ENCODE measurements at regions not wholly inside any gene's neighbourhood (a gene's known extent, or its start where the extent isn't known, plus 50 kb on each side); places are given as distances from the start of the nearest gene placed in this dataset.
"Not testable (repeated sequence)": the region's sequence is repeated elsewhere in the genome, so short reads cannot be mapped to it uniquely, and the experiment has no call there.

- H3K4me3 Mint-ChIP-seq: no peak overlapping the region
- H3K36me3 Mint-ChIP-seq (ENCODE audit: low read depth): no peaks in the 10 kb centered on the region
- no peak for DNase-seq
- H3K27ac Mint-ChIP-seq: no peak overlapping the region
- H3K4me1 Mint-ChIP-seq: no peaks in the 10 kb centered on the region
- POLR2A ChIA-PET: no interaction called here
- CTCF ChIA-PET: interaction anchor here (0.6 kb wide), 1 partner anchor 48 kb away, joined by 3 read pairs; no protein-coding TSS in a partner anchor
- H3K27me3 Mint-ChIP-seq: no peaks in the 10 kb centered on the region
- H3K9me3 Mint-ChIP-seq: peaks cover 4% of the 10 kb centered on the region
Observed at GRCh38 chr6:84635081-84635761, 129.2 kb downstream of the TBX18 start.

GRCh38 chr6:84633771-84634170 lies 130.6 kb downstream of the TBX18 start:
- DNase-seq: no peak
- Mint-ChIP-seq H3K27ac (no peak overlapping the region), H3K27me3 (no peaks in the 10 kb centered on the region), H3K9me3 (peaks cover 4% of the 10 kb centered on the region), H3K4me3 (no peak overlapping the region), H3K36me3 (ENCODE audit: low read depth) (no peaks in the 10 kb centered on the region), H3K4me1 (no peaks in the 10 kb centered on the region)
- ChIA-PET CTCF (no interaction called here), POLR2A (no interaction called here)

- not testable (repeated sequence) for H3K36me3 Mint-ChIP-seq (ENCODE audit: low read depth)
Observed at GRCh38 chr6:84626527-84626926, 137.9 kb downstream of the TBX18 start.

GRCh38 chr6:84625506-84625905 lies 138.9 kb downstream of the TBX18 start:
- H3K9me3 Mint-ChIP-seq: peaks cover under 1% of the 10 kb centered on the region
- no peaks in the 10 kb centered on the region for H3K4me1 Mint-ChIP-seq
- POLR2A ChIA-PET: no interaction called here
- H3K36me3 Mint-ChIP-seq (ENCODE audit: low read depth): no peaks in the 10 kb centered on the region
- no peaks in the 10 kb centered on the region for H3K27me3 Mint-ChIP-seq
- CTCF ChIA-PET: no interaction called here
- no peak overlapping the region for H3K27ac Mint-ChIP-seq
- no peak overlapping the region for H3K4me3 Mint-ChIP-seq
- no peak for DNase-seq

More at GRCh38 chr6:84626527-84626926, 137.9 kb downstream of the TBX18 start:
- H3K27me3 Mint-ChIP-seq, H3K4me3 Mint-ChIP-seq, H3K27ac Mint-ChIP-seq, DNase-seq, CTCF ChIA-PET, POLR2A ChIA-PET, H3K9me3 Mint-ChIP-seq, H3K4me1 Mint-ChIP-seq: not testable (repeated sequence)

GRCh38 chr6:84623956-84624680 lies 140.3 kb downstream of the TBX18 start:
- Mint-ChIP-seq H3K36me3 (ENCODE audit: low read depth) (no peaks in the 10 kb centered on the region), H3K27me3 (no peaks in the 10 kb centered on the region), H3K4me1 (no peaks in the 10 kb centered on the region), H3K27ac (no peak overlapping the region), H3K9me3 (peaks cover 2% of the 10 kb centered on the region), H3K4me3 (no peak overlapping the region)
- ChIA-PET CTCF (no interaction called here), POLR2A (no interaction called here)
- DNase-seq: no peak

GRCh38 chr6:84618836-84619235 lies 145.6 kb downstream of the TBX18 start:
- no peak overlapping the region for H3K4me3 Mint-ChIP-seq
- no peaks in the 10 kb centered on the region for H3K36me3 Mint-ChIP-seq (ENCODE audit: low read depth)
- DNase-seq: no peak
- H3K4me1 Mint-ChIP-seq: no peaks in the 10 kb centered on the region
- no peak overlapping the region for H3K27ac Mint-ChIP-seq
- CTCF ChIA-PET: no interaction called here
- peaks cover 2% of the 10 kb centered on the region for H3K9me3 Mint-ChIP-seq
- POLR2A ChIA-PET: no interaction called here
- H3K27me3 Mint-ChIP-seq: no peaks in the 10 kb centered on the region

GRCh38 chr6:84618046-84618752 lies 146.2 kb downstream of the TBX18 start:
- Mint-ChIP-seq H3K36me3 (ENCODE audit: low read depth) (no peaks in the 10 kb centered on the region), H3K27me3 (no peaks in the 10 kb centered on the region), H3K4me3 (no peak overlapping the region), H3K27ac (no peak overlapping the region), H3K4me1 (no peaks in the 10 kb centered on the region), H3K9me3 (peaks cover 2% of the 10 kb centered on the region)
- ChIA-PET POLR2A (no interaction called here), CTCF (no interaction called here)
- DNase-seq: no peak

GRCh38 chr6:84615987-84616386 lies 148.4 kb downstream of the TBX18 start:
- DNase-seq: no peak
- Mint-ChIP-seq H3K36me3 (ENCODE audit: low read depth) (no peaks in the 10 kb centered on the region), H3K4me3 (no peak overlapping the region), H3K9me3 (peaks cover 2% of the 10 kb centered on the region), H3K4me1 (no peaks in the 10 kb centered on the region), H3K27me3 (no peaks in the 10 kb centered on the region), H3K27ac (no peak overlapping the region)
- ChIA-PET POLR2A (no interaction called here), CTCF (no interaction called here)

- DNase-seq: no peak
- Mint-ChIP-seq H3K27ac (no peak overlapping the region), H3K4me1 (no peaks in the 10 kb centered on the region), H3K4me3 (no peak overlapping the region), H3K27me3 (no peaks in the 10 kb centered on the region), H3K36me3 (ENCODE audit: low read depth) (no peaks in the 10 kb centered on the region), H3K9me3 (no peaks in the 10 kb centered on the region)
- ChIA-PET POLR2A (no interaction called here), CTCF (interaction anchor here (0.6 kb wide), 1 partner anchor 1480 kb away, joined by 5 read pairs; no protein-coding TSS in a partner anchor)
Observed at GRCh38 chr6:84615113-84615850, 149.1 kb downstream of the TBX18 start.

GRCh38 chr6:84606860-84607259 lies 157.5 kb downstream of the TBX18 start:
- Mint-ChIP-seq H3K4me3 (no peak overlapping the region), H3K27ac (no peak overlapping the region), H3K36me3 (ENCODE audit: low read depth) (no peaks in the 10 kb centered on the region), H3K4me1 (no peaks in the 10 kb centered on the region), H3K9me3 (no peaks in the 10 kb centered on the region), H3K27me3 (no peaks in the 10 kb centered on the region)
- ChIA-PET CTCF (no interaction called here), POLR2A (no interaction called here)
- no peak for DNase-seq

GRCh38 chr6:84605298-84605697 lies 159.1 kb downstream of the TBX18 start:
- Mint-ChIP-seq H3K4me3 (no peak overlapping the region), H3K4me1 (no peaks in the 10 kb centered on the region), H3K9me3 (peaks cover 3% of the 10 kb centered on the region), H3K36me3 (ENCODE audit: low read depth) (no peaks in the 10 kb centered on the region), H3K27me3 (no peaks in the 10 kb centered on the region), H3K27ac (no peak overlapping the region)
- CTCF ChIA-PET: no interaction called here
- DNase-seq: no peak
- POLR2A ChIA-PET: no interaction called here

- no peaks in the 10 kb centered on the region for H3K36me3 Mint-ChIP-seq (ENCODE audit: low read depth)
- ChIA-PET POLR2A (no interaction called here), CTCF (no interaction called here)
- DNase-seq: no peak
- peaks cover 3% of the 10 kb centered on the region for H3K9me3 Mint-ChIP-seq
- no peak overlapping the region for H3K27ac Mint-ChIP-seq
- no peaks in the 10 kb centered on the region for H3K4me1 Mint-ChIP-seq
- no peak overlapping the region for H3K4me3 Mint-ChIP-seq
- H3K27me3 Mint-ChIP-seq: no peaks in the 10 kb centered on the region
Observed at GRCh38 chr6:84601366-84601765, 163.0 kb downstream of the TBX18 start.

GRCh38 chr6:84599991-84600390 lies 164.4 kb downstream of the TBX18 start:
- ChIA-PET POLR2A (no interaction called here), CTCF (no interaction called here)
- Mint-ChIP-seq H3K4me3 (no peak overlapping the region), H3K4me1 (no peaks in the 10 kb centered on the region), H3K27me3 (no peaks in the 10 kb centered on the region), H3K36me3 (ENCODE audit: low read depth) (no peaks in the 10 kb centered on the region), H3K27ac (no peak overlapping the region), H3K9me3 (peaks cover 3% of the 10 kb centered on the region)
- no peak for DNase-seq
